Activated T-cell treated with anti-CD3 and anti-CD28 coated beads, Interleukin-2, amount 50 U/mL, for 48 hours (primary cell): ENCODE measurements at regions not wholly inside any gene's neighbourhood (a gene's known extent, or its start where the extent isn't known, plus 50 kb on each side); places are given as distances from the start of the nearest gene placed in this dataset.

Source experiments
- DNase-seq, 2 experiments: peaks; one replicate each; pipeline ENCODE4 v3.0.0-alpha.2; 2020

GRCh38 chr6:152909241-152909640, 73.6 kb downstream of the FBXO5 start:
- DNase-seq, result no peak

- no peak for DNase-seq
Measured at GRCh38 chr6:152916035-152916434, 66.8 kb downstream of the FBXO5 start.

- no peak for DNase-seq
Measured at GRCh38 chr6:152918991-152919390, 63.9 kb downstream of the FBXO5 start.

GRCh38 chr6:152920016-152920415, 62.8 kb downstream of the FBXO5 start:
- no peak for DNase-seq
